ENCODE measurements at regions not wholly inside any gene's neighbourhood (a gene's known extent, or its start where the extent isn't known, plus 50 kb on each side); places are given as distances from the start of the nearest gene placed in this dataset.
A peak's percentile ranks its signal among the peaks of the same experiment; 100 is the strongest.

DNA sequence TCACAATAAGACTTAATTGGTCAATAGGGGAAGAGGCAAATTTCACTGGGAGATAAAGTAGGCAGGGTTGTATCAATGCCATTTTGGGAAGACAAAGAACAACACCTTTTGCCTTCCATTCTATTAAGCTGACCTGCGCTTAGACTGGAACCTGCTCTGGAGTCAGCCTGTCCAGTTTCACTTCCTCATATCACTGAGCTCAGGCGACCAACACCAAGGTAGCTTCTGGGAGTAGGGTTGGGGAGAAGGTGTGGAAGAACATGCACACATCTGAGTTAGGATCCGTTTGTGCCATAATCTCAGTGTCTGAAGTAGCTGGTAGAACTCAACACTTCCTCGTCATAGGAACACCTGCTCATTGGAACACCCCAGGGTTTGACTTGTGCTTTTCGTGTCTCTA is 527.4 kb upstream of the IGFBP3 start:
- TF ChIP-seq, protein P1, sequence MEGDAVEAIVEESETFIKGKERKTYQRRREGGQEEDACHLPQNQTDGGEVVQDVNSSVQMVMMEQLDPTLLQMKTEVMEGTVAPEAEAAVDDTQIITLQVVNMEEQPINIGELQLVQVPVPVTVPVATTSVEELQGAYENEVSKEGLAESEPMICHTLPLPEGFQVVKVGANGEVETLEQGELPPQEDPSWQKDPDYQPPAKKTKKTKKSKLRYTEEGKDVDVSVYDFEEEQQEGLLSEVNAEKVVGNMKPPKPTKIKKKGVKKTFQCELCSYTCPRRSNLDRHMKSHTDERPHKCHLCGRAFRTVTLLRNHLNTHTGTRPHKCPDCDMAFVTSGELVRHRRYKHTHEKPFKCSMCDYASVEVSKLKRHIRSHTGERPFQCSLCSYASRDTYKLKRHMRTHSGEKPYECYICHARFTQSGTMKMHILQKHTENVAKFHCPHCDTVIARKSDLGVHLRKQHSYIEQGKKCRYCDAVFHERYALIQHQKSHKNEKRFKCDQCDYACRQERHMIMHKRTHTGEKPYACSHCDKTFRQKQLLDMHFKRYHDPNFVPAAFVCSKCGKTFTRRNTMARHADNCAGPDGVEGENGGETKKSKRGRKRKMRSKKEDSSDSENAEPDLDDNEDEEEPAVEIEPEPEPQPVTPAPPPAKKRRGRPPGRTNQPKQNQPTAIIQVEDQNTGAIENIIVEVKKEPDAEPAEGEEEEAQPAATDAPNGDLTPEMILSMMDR (conservative IDR thresholded peaks at IDR 0.05; ENCODE audit: low read depth, low read length), result no peak
- no peak overlapping the region for H3K4me3 ChIP-seq (ENCODE audit: low read depth, low read length)
- no peak for DNase-seq (ENCODE audit: low read depth)

DNA sequence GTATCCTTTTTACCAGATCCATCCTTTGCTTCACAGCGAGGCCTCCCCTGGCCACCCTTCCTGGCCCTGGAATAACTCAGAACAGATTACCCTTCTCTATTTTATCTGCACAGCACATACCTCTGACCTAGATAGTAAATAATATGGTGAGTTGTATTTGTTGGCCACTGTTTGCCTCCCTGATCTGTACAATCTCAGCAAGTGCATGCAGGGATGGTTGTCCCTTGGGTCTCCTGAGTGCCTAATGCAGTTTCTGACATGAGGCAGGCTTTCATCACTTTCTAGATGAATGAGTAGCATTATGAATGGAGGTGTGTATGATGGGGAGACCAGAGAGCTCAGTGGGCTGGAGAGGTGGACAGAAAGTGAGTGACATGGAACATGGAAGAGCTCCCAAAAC is 525.1 kb upstream of the IGFBP3 start:
- H3K4me3 ChIP-seq (ENCODE audit: low read depth, low read length), result no peak overlapping the region
- TF ChIP-seq, protein P1 (conservative IDR thresholded peaks at IDR 0.05; ENCODE audit: low read depth, low read length), result no peak
- DNase-seq (ENCODE audit: low read depth), result no peak

- DNase-seq (ENCODE audit: low read depth), result no peak
- no peak overlapping the region for H3K4me3 ChIP-seq (ENCODE audit: low read depth, low read length)
- TF ChIP-seq, protein P1 (conservative IDR thresholded peaks at IDR 0.05; ENCODE audit: low read depth, low read length), result no peak
These were observed 523.2 kb upstream of the IGFBP3 start for GRCh38 chr7:46444256-46444655.

GRCh38 chr7:46440186-46440585 is 519.1 kb upstream of the IGFBP3 start:
- H3K4me3 ChIP-seq (ENCODE audit: low read depth, low read length), result no peak overlapping the region
- peak; percentile 61 for DNase-seq (ENCODE audit: low read depth)
- TF ChIP-seq, protein P1 (conservative IDR thresholded peaks at IDR 0.05; ENCODE audit: low read depth, low read length), result peak; percentile 22

DNA sequence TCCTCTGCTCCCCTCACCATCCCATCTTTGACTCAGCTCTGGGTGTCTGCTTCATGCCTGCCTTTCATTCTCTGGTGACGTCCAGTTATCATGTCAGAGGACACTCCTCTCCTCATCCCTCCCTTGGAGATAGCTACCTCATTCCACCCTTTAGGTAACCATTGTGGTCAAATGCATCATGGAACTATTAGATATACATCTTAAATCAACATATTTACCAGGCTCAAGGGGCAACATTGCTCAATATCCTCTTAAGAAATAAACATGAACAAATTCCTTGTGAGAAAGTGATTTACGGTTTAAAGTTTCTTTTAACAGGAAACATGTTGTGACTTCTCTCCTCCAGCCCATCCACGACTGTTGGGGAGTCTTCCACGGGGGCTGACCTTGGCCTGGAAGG is 511.6 kb upstream of the IGFBP3 start:
- H3K4me3 ChIP-seq (ENCODE audit: low read depth, low read length), result no peak overlapping the region
- peak; percentile 97 for DNase-seq (ENCODE audit: low read depth)
- TF ChIP-seq, protein P1 (conservative IDR thresholded peaks at IDR 0.05; ENCODE audit: low read depth, low read length), result no peak

GRCh38 chr7:46428295-46428694 is 507.2 kb upstream of the IGFBP3 start:
- DNase-seq (ENCODE audit: low read depth), result no peak
- H3K4me3 ChIP-seq (ENCODE audit: low read depth, low read length), result no peak overlapping the region
- TF ChIP-seq, protein P1 (conservative IDR thresholded peaks at IDR 0.05; ENCODE audit: low read depth, low read length), result no peak

GRCh38 chr7:46424934-46425333 is 503.9 kb upstream of the IGFBP3 start:
- DNase-seq (ENCODE audit: low read depth), result peak; percentile 38
- TF ChIP-seq, protein P1 (conservative IDR thresholded peaks at IDR 0.05; ENCODE audit: low read depth, low read length), result no peak
- no peak overlapping the region for H3K4me3 ChIP-seq (ENCODE audit: low read depth, low read length)
